HCT116 (cell line): ENCODE measurements at regions not wholly inside any gene's neighbourhood (a gene's known extent, or its start where the extent isn't known, plus 50 kb on each side); places are given as distances from the start of the nearest gene placed in this dataset.

Source experiments
- ATAC-seq: fragments of 200-7000 bp; cut with Tn5 transposase; 2 replicates; pipeline ENCODE4 v1.9.1; 2020; ENCODE audit warnings: mild to moderate bottlenecking, moderate library complexity
- BruUV-seq: library from RNA; stranded (reverse); fragments of 400-500 nt; replicated peaks from 2 replicates; lab custom pipeline; 2021; lab: Mats Ljungman, UMichigan
- CTCF ChIA-PET: fragments of 300-600 bp; sonication (Branson Sonifier 250); formaldehyde crosslinking; loops from one replicate; lab custom pipeline; 2021; ENCODE audit warnings: antibody characterized with exemption; lab: Charles Lee
- POLR2A ChIA-PET: fragments of 300-600, 350-600 bp; sonication (Branson Sonifier 250); formaldehyde crosslinking; loops from one replicate; lab custom pipeline; 2021; ENCODE audit warnings: antibody characterized with exemption; lab: Charles Lee
- RAD21 ChIA-PET, 2 experiments: fragments of 300-600 bp; sonication (Branson Sonifier 250); formaldehyde crosslinking; loops; one replicate each; lab custom pipeline; 2023; ENCODE audit warnings: low total read pairs in 2 of 2; ENCODE audit not compliant: uncharacterized antibody in 2 of 2, unreplicated experiment in 2 of 2, low non-redundant PET in 1 of 2; lab: Charles Lee
- DNase-seq: peaks from one replicate; pipeline ENCODE4 v3.0.0-alpha.2; 2010; ENCODE audit warnings: low read depth, low spot score
- H2AFZ ChIP-seq: fragments of 200-600 bp; shearing (Covaris generic), sonication (generic); 2 replicates; pipeline ENCODE4 v1.6.1; 2017; ENCODE audit warnings: low read depth, mixed run types, mixed read lengths, antibody characterized with exemption, low read length; ENCODE audit not compliant: poor library complexity, severe bottlenecking
- H3K27ac ChIP-seq: 2 replicates; pipeline ENCODE4 v1.5.1; 2012; ENCODE audit warnings: low read depth, low read length
- H3K27me3 ChIP-seq: fragments of 200-600 bp; sonication (generic); 2 replicates; pipeline ENCODE4 v1.6.1; 2016; ENCODE audit warnings: mixed run types, low read length, mixed read lengths; ENCODE audit not compliant: insufficient read depth
- H3K36me3 ChIP-seq, 2 experiments: fragments of 200-500 bp in 1 of 2; fragments of 200-600 bp in 1 of 2; sonication (Bioruptor generic) in 1 of 2; sonication (generic) in 1 of 2; 2 replicates each; pipeline versions ENCODE4 v1.5.1 to v1.6.1; 2014 to 2016; ENCODE audit warnings: low read length in 2 of 2, inconsistent platforms in 1 of 2, mixed read lengths in 1 of 2, mixed run types in 1 of 2; ENCODE audit not compliant: insufficient read depth in 2 of 2, control insufficient read depth in 1 of 2
- H3K4me1 ChIP-seq, 2 experiments: fragments of 200-600 bp in 1 of 2; sonication (generic) in 1 of 2; 2 replicates each; pipeline versions ENCODE4 v1.5.1 to v1.6.1; 2012 to 2017; ENCODE audit warnings: low read length in 2 of 2, inconsistent platforms in 1 of 2, mild to moderate bottlenecking in 1 of 2, mixed read lengths in 1 of 2, mixed run types in 1 of 2, moderate library complexity in 1 of 2; ENCODE audit not compliant: insufficient read depth in 2 of 2, control insufficient read depth in 1 of 2
- H3K4me2 ChIP-seq: fragments of 200-600 bp; sonication (generic); 2 replicates; pipeline ENCODE4 v1.6.1; 2017; ENCODE audit warnings: mixed run types, low read length, mixed read lengths
- H3K4me3 ChIP-seq, 2 experiments: fragments of 200-600 bp in 1 of 2; sonication (generic) in 1 of 2; replicated peaks in 1 of 2; 2 replicates each; pipeline ENCODE4 v1.5.1; 2011 to 2016; ENCODE audit warnings: low read length in 2 of 2, control low read depth in 1 of 2, low read depth in 1 of 2, mild to moderate bottlenecking in 1 of 2, mixed read lengths in 1 of 2, mixed run types in 1 of 2
- H3K79me2 ChIP-seq: fragments of 200-600 bp; sonication (generic); 2 replicates; pipeline ENCODE4 v1.6.1; 2017; ENCODE audit warnings: mild to moderate bottlenecking, mixed run types, low read length, moderate library complexity, mixed read lengths; ENCODE audit not compliant: insufficient read depth
- H3K9ac ChIP-seq: fragments of 200-600 bp; sonication (generic); 2 replicates; pipeline ENCODE4 v1.6.1; 2016; ENCODE audit warnings: low read length, mixed read lengths
- H3K9me2 ChIP-seq: fragments of 200-600 bp; sonication (generic), shearing (Covaris generic); 2 replicates; pipeline ENCODE4 v1.6.1; 2017; ENCODE audit warnings: mixed run types, mild to moderate bottlenecking, moderate library complexity; ENCODE audit not compliant: insufficient read depth
- H3K9me3 ChIP-seq, 2 experiments: fragments of 200-500 bp in 1 of 2; fragments of 200-600 bp in 1 of 2; sonication (Bioruptor generic) in 1 of 2; sonication (generic) in 1 of 2; 2 replicates each; pipeline ENCODE4 v1.6.1; 2014 to 2017; ENCODE audit warnings: low read length in 2 of 2, mixed read lengths in 2 of 2, inconsistent platforms in 1 of 2, low read depth in 1 of 2, mild to moderate bottlenecking in 1 of 2, mixed run types in 1 of 2, moderate library complexity in 1 of 2; ENCODE audit not compliant: control insufficient read depth in 1 of 2, insufficient read depth in 1 of 2
- H4K20me1 ChIP-seq: fragments of 200-600 bp; sonication (generic), shearing (Covaris generic); 2 replicates; pipeline ENCODE4 v1.6.1; 2017; ENCODE audit warnings: mixed run types, mild to moderate bottlenecking, moderate library complexity; ENCODE audit not compliant: insufficient read depth
- CTCF ChIP-seq, 3 experiments: fragments of 200-600 bp in 1 of 3; sonication (generic) in 1 of 3; IDR thresholded peaks in 2 of 3; conservative IDR thresholded peaks in 1 of 3; 2 replicates each; pipeline ENCODE4 v1.5.1; 2012 to 2017; ENCODE audit warnings: low read depth in 2 of 3, low read length in 2 of 3, antibody characterized with exemption in 1 of 3, borderline replicate concordance in 1 of 3, control low read depth in 1 of 3, mild to moderate bottlenecking in 1 of 3, mixed read lengths in 1 of 3, mixed run types in 1 of 3, moderate library complexity in 1 of 3; ENCODE audit not compliant: insufficient read depth in 1 of 3
- EGR1 ChIP-seq: IDR thresholded peaks from 2 replicates; pipeline ENCODE4 v1.6.1; 2012; ENCODE audit warnings: low read depth
- EZH2 ChIP-seq: fragments of 200-600 bp; sonication (generic); IDR thresholded peaks from 2 replicates; pipeline ENCODE4 v1.6.1; 2017; ENCODE audit warnings: antibody characterized with exemption, mixed run types
- EZH2phosphoT487 ChIP-seq: fragments of 200-600 bp; IDR thresholded peaks from 2 replicates; pipeline ENCODE4 v1.6.1; 2018; ENCODE audit warnings: antibody characterized with exemption, borderline replicate concordance
- FOSL1 ChIP-seq: IDR thresholded peaks from 2 replicates; pipeline ENCODE4 v1.6.1; 2012; ENCODE audit warnings: low read depth
- POLR2A ChIP-seq: IDR thresholded peaks from 2 replicates; pipeline ENCODE4 v1.7.0; 2011; ENCODE audit warnings: borderline replicate concordance; ENCODE audit not compliant: insufficient read depth, insufficient read length; ENCODE audit errors: extremely low read depth
- POLR2AphosphoS5 ChIP-seq: IDR thresholded peaks from 2 replicates; pipeline ENCODE4 v1.6.1; 2011; ENCODE audit warnings: mild to moderate bottlenecking, low read depth, low read length, moderate library complexity
- RAD21 ChIP-seq: IDR thresholded peaks from 2 replicates; pipeline ENCODE4 v1.6.1; 2012; ENCODE audit warnings: low read depth, mild to moderate bottlenecking
- SIN3A ChIP-seq: IDR thresholded peaks from 2 replicates; pipeline ENCODE4 v1.6.1; 2012; ENCODE audit warnings: low read depth
- SP1 ChIP-seq: IDR thresholded peaks from 2 replicates; pipeline ENCODE4 v1.6.1; 2012; ENCODE audit warnings: low read depth
- SRF ChIP-seq: IDR thresholded peaks from 2 replicates; pipeline ENCODE4 v1.6.1; 2012; ENCODE audit warnings: low read depth
- TCF7L2 ChIP-seq: IDR thresholded peaks from 2 replicates; pipeline ENCODE4 v1.7.0; 2011; ENCODE audit warnings: borderline replicate concordance, inconsistent platforms; ENCODE audit not compliant: insufficient read depth, insufficient read length; ENCODE audit errors: extremely low read depth
- YY1 ChIP-seq: IDR thresholded peaks from 2 replicates; pipeline ENCODE4 v1.6.1; 2011; ENCODE audit warnings: low read length, low read depth, moderate library complexity, mild to moderate bottlenecking; ENCODE audit not compliant: insufficient replicate concordance; ENCODE audit errors: extremely low read depth
- ZFX ChIP-seq: fragments of 450-650 bp; IDR thresholded peaks from 2 replicates; pipeline ENCODE4 v1.6.1; 2017
- intact Hi-C: fragments of 100-400 bp; cut with micrococcal nuclease; formaldehyde crosslinking; loops from 2 replicates; pipeline ENCODE4 v1.10.0; 2022
- TF ChIP-seq, protein P1 (sequence below): IDR thresholded peaks from 2 replicates; pipeline ENCODE4 v1.6.1; 2011; ENCODE audit warnings: mild to moderate bottlenecking, low read length, moderate library complexity; ENCODE audit not compliant: insufficient replicate concordance; ENCODE audit errors: extremely low read depth

DNA sequence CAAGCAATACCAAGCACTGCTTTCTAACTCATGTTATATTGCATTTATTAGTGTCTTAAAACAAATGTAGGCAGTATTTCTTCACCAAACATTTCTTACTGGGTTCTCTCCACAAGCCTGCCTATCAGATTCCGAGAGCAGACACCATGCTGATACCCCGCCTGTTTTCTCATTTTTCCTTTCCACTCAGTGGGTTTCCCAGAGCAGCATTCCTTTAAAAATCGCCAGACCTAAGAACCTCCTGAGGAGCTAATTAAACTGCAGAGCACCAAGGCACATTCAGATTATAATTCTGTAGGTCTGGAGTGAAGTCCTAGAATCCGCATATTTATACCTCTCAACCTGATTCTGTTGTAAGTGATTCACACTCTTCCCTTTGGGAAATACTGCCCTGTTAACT, 405.6 kb downstream of the TNS1 start (continued):
- no peak for TF ChIP-seq SRF
- TF ChIP-seq CTCF (IDR thresholded peaks at IDR 0.05 in 2 of 3, conservative IDR thresholded peaks at IDR 0.05 in 1 of 3; ENCODE audit: borderline replicate concordance in 1 of 3, insufficient read depth in 1 of 3, low read depth in 2 of 3, low read length in 2 of 3): no peak
- TF ChIP-seq ZFX: no peak
- TF ChIP-seq EZH2: no peak
- TF ChIP-seq RAD21: no peak
- TF ChIP-seq, protein P1, sequence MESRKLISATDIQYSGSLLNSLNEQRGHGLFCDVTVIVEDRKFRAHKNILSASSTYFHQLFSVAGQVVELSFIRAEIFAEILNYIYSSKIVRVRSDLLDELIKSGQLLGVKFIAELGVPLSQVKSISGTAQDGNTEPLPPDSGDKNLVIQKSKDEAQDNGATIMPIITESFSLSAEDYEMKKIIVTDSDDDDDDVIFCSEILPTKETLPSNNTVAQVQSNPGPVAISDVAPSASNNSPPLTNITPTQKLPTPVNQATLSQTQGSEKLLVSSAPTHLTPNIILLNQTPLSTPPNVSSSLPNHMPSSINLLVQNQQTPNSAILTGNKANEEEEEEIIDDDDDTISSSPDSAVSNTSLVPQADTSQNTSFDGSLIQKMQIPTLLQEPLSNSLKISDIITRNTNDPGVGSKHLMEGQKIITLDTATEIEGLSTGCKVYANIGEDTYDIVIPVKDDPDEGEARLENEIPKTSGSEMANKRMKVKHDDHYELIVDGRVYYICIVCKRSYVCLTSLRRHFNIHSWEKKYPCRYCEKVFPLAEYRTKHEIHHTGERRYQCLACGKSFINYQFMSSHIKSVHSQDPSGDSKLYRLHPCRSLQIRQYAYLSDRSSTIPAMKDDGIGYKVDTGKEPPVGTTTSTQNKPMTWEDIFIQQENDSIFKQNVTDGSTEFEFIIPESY: no peak
- no peak for TF ChIP-seq EGR1
- TF ChIP-seq FOSL1: no peak

- TF ChIP-seq ZFX (no peak), TCF7L2 (no peak), EZH2phosphoT487 (no peak), FOSL1 (no peak), POLR2A (no peak), SRF (no peak), YY1 (no peak), SIN3A (no peak), EGR1 (no peak), POLR2AphosphoS5 (no peak), SP1 (no peak), RAD21 (no peak), CTCF (IDR thresholded peaks at IDR 0.05 in 2 of 3, conservative IDR thresholded peaks at IDR 0.05 in 1 of 3; ENCODE audit: borderline replicate concordance in 1 of 3, insufficient read depth in 1 of 3, low read depth in 2 of 3, low read length in 2 of 3) (no peak)
- TF ChIP-seq, protein P1: no peak
- TF ChIP-seq, all 23 proteins: peak for 0
- POLR2A ChIA-PET: no interaction called here
- H3K27me3 ChIP-seq: peaks cover 65% of the 10 kb centered on the region
- BruUV-seq: no TSS peak
- H3K4me2 ChIP-seq: no peak overlapping the region
- H3K79me2 ChIP-seq: no peaks in the 10 kb centered on the region
- RAD21 ChIA-PET: no interaction called here
- CTCF ChIA-PET: no interaction called here
- DNase-seq: no peak
- H3K9me3 ChIP-seq: no peaks in the 10 kb centered on the region
- no peak overlapping the region for H2AFZ ChIP-seq
- no peak overlapping the region for H3K4me3 ChIP-seq
- H4K20me1 ChIP-seq: no peaks in the 10 kb centered on the region
- no peak overlapping the region for H3K9ac ChIP-seq
- intact Hi-C loops: no loop called here
- H3K9me2 ChIP-seq: no peaks in the 10 kb centered on the region
- no peaks in the 10 kb centered on the region for H3K36me3 ChIP-seq
- ATAC-seq: no peak
- no peak overlapping the region for H3K27ac ChIP-seq
- no peaks in the 10 kb centered on the region for H3K4me1 ChIP-seq
Observed at GRCh38 chr2:217593732-217594131, 409.1 kb downstream of the TNS1 start.
